ENCODE measurements at regions not wholly inside any gene's neighbourhood (a gene's known extent, or its start where the extent isn't known, plus 50 kb on each side); places are given as distances from the start of the nearest gene placed in this dataset.

DNA sequence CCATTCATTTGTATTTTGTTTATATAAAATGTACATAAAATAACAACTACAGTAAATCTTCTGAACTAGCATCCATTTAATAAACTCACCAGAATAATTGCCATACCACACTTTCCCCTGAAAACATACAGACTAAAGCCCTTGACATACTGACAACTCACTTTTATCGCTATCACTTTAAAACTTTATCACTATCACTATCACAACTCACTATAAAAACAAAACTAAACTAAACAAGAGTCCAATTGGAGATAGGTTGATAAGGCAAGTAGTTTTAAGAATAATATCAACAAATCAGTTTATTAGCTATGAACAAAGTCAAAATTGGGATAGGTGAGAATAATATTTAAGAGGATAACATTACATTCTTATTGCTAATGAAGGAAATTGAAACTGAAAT lies 108.9 kb downstream of the SLITRK6 start:
- TF ChIP-seq EZH2 (IDR thresholded peaks at IDR 0.05; ENCODE audit: insufficient read depth, poor library complexity, severe bottlenecking), result no peak
- TF ChIP-seq EZH2phosphoT487 (IDR thresholded peaks at IDR 0.05; ENCODE audit: insufficient read depth, low read depth), result no peak
